Ishikawa (cell line): ENCODE measurements at regions not wholly inside any gene's neighbourhood (a gene's known extent, or its start where the extent isn't known, plus 50 kb on each side); places are given as distances from the start of the nearest gene placed in this dataset.

Source experiments
- CEBPB ChIP-seq: IDR thresholded peaks from 2 replicates; pipeline ENCODE4 v1.6.1; 2012
- CREB1 ChIP-seq: IDR thresholded peaks from 2 replicates; pipeline ENCODE4 v1.6.1; 2012; ENCODE audit warnings: low read depth
- EGR1 ChIP-seq: IDR thresholded peaks from 2 replicates; pipeline ENCODE4 v1.6.1; 2012
- EP300 ChIP-seq: IDR thresholded peaks from 2 replicates; pipeline ENCODE4 v1.6.1; 2012; ENCODE audit warnings: borderline replicate concordance
- FOXM1 ChIP-seq: IDR thresholded peaks from 2 replicates; pipeline ENCODE4 v1.6.1; 2012; ENCODE audit warnings: low read depth, borderline replicate concordance
- NFIC ChIP-seq: IDR thresholded peaks from 2 replicates; pipeline ENCODE4 v1.6.1; 2012
- RAD21 ChIP-seq: IDR thresholded peaks from 2 replicates; pipeline ENCODE4 v1.6.1; 2012; ENCODE audit warnings: low read depth
- REST ChIP-seq: IDR thresholded peaks from 2 replicates; pipeline ENCODE4 v1.6.1; 2012; ENCODE audit warnings: low read depth, mild to moderate bottlenecking
- TAF1 ChIP-seq: IDR thresholded peaks from 2 replicates; pipeline ENCODE4 v1.6.1; 2012; ENCODE audit warnings: low read depth, mild to moderate bottlenecking
- TCF12 ChIP-seq: IDR thresholded peaks from 2 replicates; pipeline ENCODE4 v1.6.1; 2012; ENCODE audit warnings: low read depth
- TEAD4 ChIP-seq: IDR thresholded peaks from 2 replicates; pipeline ENCODE4 v1.6.1; 2012
- USF1 ChIP-seq: IDR thresholded peaks from 2 replicates; pipeline ENCODE4 v1.6.1; 2012
- YY1 ChIP-seq: IDR thresholded peaks from 2 replicates; pipeline ENCODE4 v1.6.1; 2012; ENCODE audit warnings: low read depth
- ZBTB7A ChIP-seq: IDR thresholded peaks from 2 replicates; pipeline ENCODE4 v1.6.1; 2012; ENCODE audit warnings: low read depth
- TF ChIP-seq, protein P1 (sequence below): IDR thresholded peaks from 2 replicates; pipeline ENCODE4 v1.6.1; 2012

DNA sequence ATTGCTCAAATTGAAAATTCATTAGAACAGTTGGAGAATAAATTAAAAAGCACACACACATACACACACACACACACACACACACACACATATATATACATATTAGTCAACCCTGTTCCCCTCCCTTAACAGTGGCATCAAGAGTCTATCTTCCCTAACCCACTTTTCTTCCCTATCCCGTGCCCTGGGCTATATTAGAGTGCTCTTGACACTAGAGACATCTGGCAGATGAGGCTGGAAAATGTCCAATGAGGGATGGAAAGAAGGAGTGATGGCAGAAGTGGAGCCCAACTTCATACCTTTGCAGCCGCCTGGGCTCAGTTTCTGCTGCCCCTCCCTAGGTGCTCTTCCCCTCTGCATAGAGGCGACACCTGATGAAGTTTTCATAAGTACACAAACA, 172.4 kb upstream of the NUDT4 start:
- TF ChIP-seq TCF12 = no peak
- TF ChIP-seq YY1 = no peak
- TF ChIP-seq TEAD4 = no peak
- TF ChIP-seq USF1 = no peak
- TF ChIP-seq TAF1 = no peak
- no peak for TF ChIP-seq EP300
- no peak for TF ChIP-seq NFIC
- TF ChIP-seq, protein P1, sequence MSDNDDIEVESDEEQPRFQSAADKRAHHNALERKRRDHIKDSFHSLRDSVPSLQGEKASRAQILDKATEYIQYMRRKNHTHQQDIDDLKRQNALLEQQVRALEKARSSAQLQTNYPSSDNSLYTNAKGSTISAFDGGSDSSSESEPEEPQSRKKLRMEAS = no peak
- TF ChIP-seq CREB1 = no peak
- no peak for TF ChIP-seq RAD21
- no peak for TF ChIP-seq CEBPB
- no peak for TF ChIP-seq EGR1
- TF ChIP-seq ZBTB7A = no peak
- TF ChIP-seq FOXM1 = no peak
- no peak for TF ChIP-seq REST

DNA sequence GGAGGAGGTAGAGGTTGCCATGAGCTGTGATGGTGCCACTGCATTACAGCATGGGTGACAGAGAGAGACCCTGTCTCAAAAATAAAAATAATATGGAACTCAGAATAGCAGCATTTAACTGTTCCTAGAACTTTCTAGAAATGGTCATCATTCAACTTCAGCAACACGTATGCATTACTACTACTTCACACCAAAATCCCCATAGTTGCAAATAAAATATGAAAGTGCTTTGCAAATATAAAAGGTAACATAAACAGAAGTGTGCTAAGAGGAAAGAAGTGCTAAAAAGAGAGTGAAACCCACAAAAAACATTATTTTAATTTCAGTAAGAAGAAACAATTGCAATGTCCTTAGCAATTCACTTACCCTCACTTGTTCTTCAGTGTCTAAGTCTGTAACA, 169.7 kb upstream of the NUDT4 start:
- TF ChIP-seq CEBPB (no peak), EP300 (no peak), CREB1 (no peak), TAF1 (no peak), EGR1 (no peak), ZBTB7A (no peak)

DNA sequence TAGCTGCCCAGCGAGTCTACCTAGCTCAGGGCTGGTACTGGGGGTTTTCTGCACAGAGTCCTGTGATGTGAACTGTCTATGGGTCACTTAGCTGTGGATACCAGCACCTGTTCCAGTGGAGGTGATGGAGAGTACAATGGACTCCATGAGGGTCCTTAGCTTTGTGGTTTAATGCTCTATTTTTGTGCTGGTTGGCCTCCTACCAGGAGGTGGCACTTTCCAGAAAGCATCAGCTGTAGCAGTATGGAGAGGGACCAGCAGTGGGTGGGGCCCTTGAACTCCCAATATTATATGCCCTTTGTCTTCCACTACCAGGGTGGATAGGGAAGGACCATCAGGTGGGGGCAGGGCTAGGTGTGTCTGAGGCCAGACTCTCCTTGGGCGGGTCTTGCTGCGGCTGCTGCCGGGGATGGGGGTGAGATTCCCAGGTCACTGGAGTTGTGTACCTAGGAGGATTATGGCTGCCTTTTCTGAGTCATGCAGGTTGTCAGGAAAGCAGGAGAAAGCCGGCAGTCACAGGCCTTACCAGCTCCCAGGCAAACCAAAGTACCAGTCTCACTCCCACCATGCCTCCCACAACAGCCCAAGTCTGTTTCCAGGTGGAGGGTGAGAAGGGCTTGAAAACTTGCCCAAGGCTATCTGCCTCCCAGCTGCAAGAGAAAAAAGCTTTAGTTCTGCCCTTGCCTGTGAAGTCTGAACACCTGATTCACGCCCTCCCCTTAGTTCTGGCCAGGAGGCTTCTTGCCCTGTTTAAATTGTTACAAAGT, 163.0 kb upstream of the NUDT4 start:
- TF ChIP-seq EP300 = no peak

GRCh38 chr12:93215290-93215678, 162.4 kb upstream of the NUDT4 start:
- TF ChIP-seq TAF1 (no peak), YY1 (no peak), REST (no peak), RAD21 (no peak), FOXM1 (no peak), NFIC (no peak), CEBPB (no peak), TCF12 (no peak), ZBTB7A (no peak)

DNA sequence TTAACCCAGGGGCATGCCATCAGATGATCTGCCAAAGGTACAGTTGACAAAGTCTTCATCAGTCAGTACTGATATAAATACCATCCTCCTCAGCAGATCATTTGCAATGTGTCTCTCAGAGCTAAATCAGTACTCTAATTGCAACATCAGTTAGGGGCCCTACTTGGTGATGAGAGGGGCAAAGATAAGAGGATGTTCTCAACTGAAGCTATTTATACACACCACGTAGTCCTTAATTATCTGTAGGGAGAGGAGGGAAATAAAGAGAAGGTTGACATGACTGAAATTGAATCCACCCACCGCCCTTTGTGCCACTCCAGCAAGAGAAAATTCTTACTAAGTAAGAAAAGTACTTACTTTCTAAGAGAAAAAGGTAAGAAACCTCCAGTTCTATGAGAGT, 157.8 kb upstream of the NUDT4 start:
- TF ChIP-seq USF1 = no peak
- TF ChIP-seq REST = no peak
- TF ChIP-seq TAF1 = no peak
- no peak for TF ChIP-seq EP300
- TF ChIP-seq TCF12 = no peak
- no peak for TF ChIP-seq NFIC
- TF ChIP-seq ZBTB7A = no peak
- TF ChIP-seq CREB1 = no peak
